PC-9 (cell line): ENCODE measurements at regions not wholly inside any gene's neighbourhood (a gene's known extent, or its start where the extent isn't known, plus 50 kb on each side); places are given as distances from the start of the nearest gene placed in this dataset.
"Not testable (repeated sequence)": the region's sequence is repeated elsewhere in the genome, so short reads cannot be mapped to it uniquely, and the experiment has no call there.

Source experiments
- EZH2 ChIP-seq: fragments of 200-600 bp; sonication (generic); IDR thresholded peaks from 2 replicates; pipeline ENCODE4 v1.8.0; 2017; ENCODE audit warnings: antibody characterized with exemption, low read depth
- TF ChIP-seq, protein P1 (sequence below): fragments of 200-600 bp; sonication (generic); conservative IDR thresholded peaks from 2 replicates; pipeline ENCODE4 v1.6.1; 2017; ENCODE audit warnings: mixed run types, antibody characterized with exemption, mild to moderate bottlenecking, moderate library complexity

GRCh38 chr14:46100901-46101300, 550.7 kb downstream of the RPL10L start:
- TF ChIP-seq, protein P1, sequence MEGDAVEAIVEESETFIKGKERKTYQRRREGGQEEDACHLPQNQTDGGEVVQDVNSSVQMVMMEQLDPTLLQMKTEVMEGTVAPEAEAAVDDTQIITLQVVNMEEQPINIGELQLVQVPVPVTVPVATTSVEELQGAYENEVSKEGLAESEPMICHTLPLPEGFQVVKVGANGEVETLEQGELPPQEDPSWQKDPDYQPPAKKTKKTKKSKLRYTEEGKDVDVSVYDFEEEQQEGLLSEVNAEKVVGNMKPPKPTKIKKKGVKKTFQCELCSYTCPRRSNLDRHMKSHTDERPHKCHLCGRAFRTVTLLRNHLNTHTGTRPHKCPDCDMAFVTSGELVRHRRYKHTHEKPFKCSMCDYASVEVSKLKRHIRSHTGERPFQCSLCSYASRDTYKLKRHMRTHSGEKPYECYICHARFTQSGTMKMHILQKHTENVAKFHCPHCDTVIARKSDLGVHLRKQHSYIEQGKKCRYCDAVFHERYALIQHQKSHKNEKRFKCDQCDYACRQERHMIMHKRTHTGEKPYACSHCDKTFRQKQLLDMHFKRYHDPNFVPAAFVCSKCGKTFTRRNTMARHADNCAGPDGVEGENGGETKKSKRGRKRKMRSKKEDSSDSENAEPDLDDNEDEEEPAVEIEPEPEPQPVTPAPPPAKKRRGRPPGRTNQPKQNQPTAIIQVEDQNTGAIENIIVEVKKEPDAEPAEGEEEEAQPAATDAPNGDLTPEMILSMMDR: not testable (repeated sequence)
- TF ChIP-seq EZH2: not testable (repeated sequence)
